NCI-H2171 (cell line): ENCODE measurements at regions not wholly inside any gene's neighbourhood (a gene's known extent, or its start where the extent isn't known, plus 50 kb on each side); places are given as distances from the start of the nearest gene placed in this dataset.

Experiments used
- DNase-seq: peaks from one replicate; lab custom pipeline; 2025; lab: John Stamatoyannopoulos, UW

- no peak for DNase-seq
Measured at GRCh38 chr6:169891421-169891820, 140.0 kb downstream of the ERMARD start.

GRCh38 chr6:169890901-169891300, 139.5 kb downstream of the ERMARD start:
- DNase-seq, result no peak

- DNase-seq, result no peak
Measured at GRCh38 chr6:169890049-169890448, 138.6 kb downstream of the ERMARD start.

GRCh38 chr6:169887529-169888140, 136.2 kb downstream of the ERMARD start:
- no peak for DNase-seq

- no peak for DNase-seq
Measured at GRCh38 chr6:169886631-169887227, 135.3 kb downstream of the ERMARD start.

- DNase-seq, result no peak
Measured at GRCh38 chr6:169885831-169886230, 134.4 kb downstream of the ERMARD start.

GRCh38 chr6:169885131-169885530, 133.7 kb downstream of the ERMARD start:
- DNase-seq, result no peak

- DNase-seq, result no peak
Measured at GRCh38 chr6:169884158-169884557, 132.7 kb downstream of the ERMARD start.

- no peak for DNase-seq
Measured at GRCh38 chr6:169883316-169883715, 131.9 kb downstream of the ERMARD start.

GRCh38 chr6:169881976-169882375, 130.6 kb downstream of the ERMARD start:
- DNase-seq, result no peak

GRCh38 chr6:169881398-169881797, 130.0 kb downstream of the ERMARD start:
- DNase-seq, result no peak

GRCh38 chr6:169880516-169880915, 129.1 kb downstream of the ERMARD start:
- no peak for DNase-seq

GRCh38 chr6:169869301-169869700, 117.9 kb downstream of the ERMARD start:
- no peak for DNase-seq

GRCh38 chr6:169868458-169868857, 117.0 kb downstream of the ERMARD start:
- no peak for DNase-seq

- DNase-seq, result no peak
Measured at GRCh38 chr6:169867751-169868191, 116.3 kb downstream of the ERMARD start.

GRCh38 chr6:169866668-169867521, 115.5 kb downstream of the ERMARD start:
- no peak for DNase-seq

- DNase-seq, result no peak
Measured at GRCh38 chr6:169866140-169866534, 114.7 kb downstream of the ERMARD start.

- DNase-seq, result no peak
Measured at GRCh38 chr6:169865346-169866139, 114.1 kb downstream of the ERMARD start.

- peak; percentile 92 for DNase-seq
Measured at GRCh38 chr6:169864148-169865020, 113.0 kb downstream of the ERMARD start.

- no peak for DNase-seq
Measured at GRCh38 chr6:169863710-169864109, 112.3 kb downstream of the ERMARD start.

GRCh38 chr6:169862892-169863525, 111.6 kb downstream of the ERMARD start:
- DNase-seq, result peak; percentile 3
